ENCODE measurements at regions not wholly inside any gene's neighbourhood (a gene's known extent, or its start where the extent isn't known, plus 50 kb on each side); places are given as distances from the start of the nearest gene placed in this dataset.
"Not testable (repeated sequence)": the region's sequence is repeated elsewhere in the genome, so short reads cannot be mapped to it uniquely, and the experiment has no call there.

GRCh38 chr13:69018173-69018572 lies 1089.5 kb upstream of the ATXN8OS start:
- POLR2A ChIA-PET; H3K27me3 Mint-ChIP-seq; DNase-seq; CTCF ChIA-PET; H3K36me3 Mint-ChIP-seq (ENCODE audit: low read depth); H3K27ac Mint-ChIP-seq; ATAC-seq; H3K4me1 Mint-ChIP-seq; H3K4me3 Mint-ChIP-seq; intact Hi-C loops (cut with DNase I, micrococcal nuclease): not testable (repeated sequence)
- peaks cover 14% of the 10 kb centered on the region for H3K9me3 Mint-ChIP-seq (ENCODE audit: low read depth)

- ChIA-PET POLR2A (no interaction called here), CTCF (interaction anchor here (0.7 kb wide), 1 partner anchor 1257 kb away, joined by 3 read pairs; no protein-coding TSS in a partner anchor)
- H3K4me3 Mint-ChIP-seq, result no peak overlapping the region
- intact Hi-C loops (cut with DNase I, micrococcal nuclease), result no loop called here
- no peaks in the 10 kb centered on the region for H3K27me3 Mint-ChIP-seq
- no peaks in the 10 kb centered on the region for H3K36me3 Mint-ChIP-seq (ENCODE audit: low read depth)
- peaks cover 9% of the 10 kb centered on the region for H3K9me3 Mint-ChIP-seq (ENCODE audit: low read depth)
- ATAC-seq (no peak), DNase-seq (no peak)
- no peaks in the 10 kb centered on the region for H3K4me1 Mint-ChIP-seq
- no peak overlapping the region for H3K27ac Mint-ChIP-seq
Observed at GRCh38 chr13:69010789-69011188, 1096.8 kb upstream of the ATXN8OS start.

GRCh38 chr13:69008499-69008898 lies 1099.1 kb upstream of the ATXN8OS start:
- Mint-ChIP-seq H3K36me3 (ENCODE audit: low read depth) (no peaks in the 10 kb centered on the region), H3K9me3 (ENCODE audit: low read depth) (peaks cover 7% of the 10 kb centered on the region), H3K27ac (no peak overlapping the region), H3K4me3 (no peak overlapping the region), H3K27me3 (no peaks in the 10 kb centered on the region), H3K4me1 (no peaks in the 10 kb centered on the region)
- intact Hi-C loops (cut with DNase I, micrococcal nuclease), result no loop called here
- POLR2A ChIA-PET, result no interaction called here
- DNase-seq, result no peak
- no peak for ATAC-seq
- CTCF ChIA-PET, result no interaction called here

- ChIA-PET POLR2A (no interaction called here), CTCF (no interaction called here)
- Mint-ChIP-seq H3K4me1 (no peaks in the 10 kb centered on the region), H3K27me3 (no peaks in the 10 kb centered on the region), H3K36me3 (ENCODE audit: low read depth) (no peaks in the 10 kb centered on the region), H3K9me3 (ENCODE audit: low read depth) (peaks cover 27% of the 10 kb centered on the region), H3K27ac (no peak overlapping the region), H3K4me3 (no peak overlapping the region)
- DNase-seq (no peak), ATAC-seq (no peak)
- intact Hi-C loops (cut with DNase I, micrococcal nuclease), result no loop called here
Observed at GRCh38 chr13:68998056-68998455, 1109.6 kb upstream of the ATXN8OS start.

GRCh38 chr13:68996668-68997025 lies 1111.0 kb upstream of the ATXN8OS start:
- DNase-seq (no peak), ATAC-seq (no peak)
- H3K27me3 Mint-ChIP-seq, result no peaks in the 10 kb centered on the region
- CTCF ChIA-PET, result no interaction called here
- intact Hi-C loops (cut with DNase I, micrococcal nuclease), result no loop called here
- no peaks in the 10 kb centered on the region for H3K4me1 Mint-ChIP-seq
- no peak overlapping the region for H3K27ac Mint-ChIP-seq
- POLR2A ChIA-PET, result no interaction called here
- H3K4me3 Mint-ChIP-seq, result no peak overlapping the region
- H3K9me3 Mint-ChIP-seq (ENCODE audit: low read depth), result peaks cover 21% of the 10 kb centered on the region
- no peaks in the 10 kb centered on the region for H3K36me3 Mint-ChIP-seq (ENCODE audit: low read depth)

- ChIA-PET POLR2A (no interaction called here), CTCF (interaction anchor here (0.6 kb wide), 1 partner anchor 413 kb away, joined by 3 read pairs; no protein-coding TSS in a partner anchor)
- no peak overlapping the region for H3K27ac Mint-ChIP-seq
- H3K36me3 Mint-ChIP-seq (ENCODE audit: low read depth), result no peaks in the 10 kb centered on the region
- no peaks in the 10 kb centered on the region for H3K4me1 Mint-ChIP-seq
- H3K4me3 Mint-ChIP-seq, result no peak overlapping the region
- intact Hi-C loops (cut with DNase I, micrococcal nuclease), result no loop called here
- no peak for DNase-seq
- H3K27me3 Mint-ChIP-seq, result no peaks in the 10 kb centered on the region
- H3K9me3 Mint-ChIP-seq (ENCODE audit: low read depth), result peaks cover 20% of the 10 kb centered on the region
- ATAC-seq, result no peak
Observed at GRCh38 chr13:68995972-68996667, 1111.5 kb upstream of the ATXN8OS start.

GRCh38 chr13:68993154-68993553 lies 1114.5 kb upstream of the ATXN8OS start:
- H3K27ac Mint-ChIP-seq, result no peak overlapping the region
- no peaks in the 10 kb centered on the region for H3K27me3 Mint-ChIP-seq
- H3K9me3 Mint-ChIP-seq (ENCODE audit: low read depth), result peaks cover 7% of the 10 kb centered on the region
- H3K36me3 Mint-ChIP-seq (ENCODE audit: low read depth), result no peaks in the 10 kb centered on the region
- CTCF ChIA-PET, result no interaction called here
- DNase-seq (no peak), ATAC-seq (no peak)
- POLR2A ChIA-PET, result no interaction called here
- H3K4me1 Mint-ChIP-seq, result no peaks in the 10 kb centered on the region
- H3K4me3 Mint-ChIP-seq, result no peak overlapping the region
- intact Hi-C loops (cut with DNase I, micrococcal nuclease), result no loop called here

GRCh38 chr13:68988176-68988575 lies 1119.5 kb upstream of the ATXN8OS start:
- intact Hi-C loops (cut with DNase I, micrococcal nuclease), result no loop called here
- no peak overlapping the region for H3K4me3 Mint-ChIP-seq
- POLR2A ChIA-PET, result no interaction called here
- no peak overlapping the region for H3K27ac Mint-ChIP-seq
- peaks cover 19% of the 10 kb centered on the region for H3K9me3 Mint-ChIP-seq (ENCODE audit: low read depth)
- no peaks in the 10 kb centered on the region for H3K4me1 Mint-ChIP-seq
- H3K36me3 Mint-ChIP-seq (ENCODE audit: low read depth), result no peaks in the 10 kb centered on the region
- DNase-seq (no peak), ATAC-seq (no peak)
- CTCF ChIA-PET, result no interaction called here
- H3K27me3 Mint-ChIP-seq, result no peaks in the 10 kb centered on the region

- ChIA-PET CTCF (no interaction called here), POLR2A (no interaction called here)
- Mint-ChIP-seq H3K4me3 (no peak overlapping the region), H3K27ac (no peak overlapping the region), H3K9me3 (ENCODE audit: low read depth) (peaks cover 18% of the 10 kb centered on the region), H3K27me3 (no peaks in the 10 kb centered on the region), H3K36me3 (ENCODE audit: low read depth) (no peaks in the 10 kb centered on the region), H3K4me1 (no peaks in the 10 kb centered on the region)
- no peak for ATAC-seq
- intact Hi-C loops (cut with DNase I, micrococcal nuclease), result no loop called here
- no peak for DNase-seq
Observed at GRCh38 chr13:68987585-68987984, 1120.0 kb upstream of the ATXN8OS start.

GRCh38 chr13:68984688-68985319 lies 1122.8 kb upstream of the ATXN8OS start:
- no peaks in the 10 kb centered on the region for H3K27me3 Mint-ChIP-seq
- DNase-seq (no peak), ATAC-seq (no peak)
- peaks cover 18% of the 10 kb centered on the region for H3K9me3 Mint-ChIP-seq (ENCODE audit: low read depth)
- H3K27ac Mint-ChIP-seq, result no peak overlapping the region
- CTCF ChIA-PET, result no interaction called here
- H3K36me3 Mint-ChIP-seq (ENCODE audit: low read depth), result no peaks in the 10 kb centered on the region
- intact Hi-C loops (cut with DNase I, micrococcal nuclease), result no loop called here
- no peak overlapping the region for H3K4me3 Mint-ChIP-seq
- no peaks in the 10 kb centered on the region for H3K4me1 Mint-ChIP-seq
- POLR2A ChIA-PET, result no interaction called here

GRCh38 chr13:68982961-68983619 lies 1124.5 kb upstream of the ATXN8OS start:
- DNase-seq, result no peak
- CTCF ChIA-PET, result no interaction called here
- no peak overlapping the region for H3K4me3 Mint-ChIP-seq
- no peaks in the 10 kb centered on the region for H3K36me3 Mint-ChIP-seq (ENCODE audit: low read depth)
- no peak for ATAC-seq
- no peaks in the 10 kb centered on the region for H3K4me1 Mint-ChIP-seq
- no peak overlapping the region for H3K27ac Mint-ChIP-seq
- POLR2A ChIA-PET, result no interaction called here
- H3K9me3 Mint-ChIP-seq (ENCODE audit: low read depth), result peaks cover 19% of the 10 kb centered on the region
- H3K27me3 Mint-ChIP-seq, result no peaks in the 10 kb centered on the region
- intact Hi-C loops (cut with DNase I, micrococcal nuclease), result no loop called here

GRCh38 chr13:68976287-68976686 lies 1131.3 kb upstream of the ATXN8OS start:
- no peak for ATAC-seq
- Mint-ChIP-seq H3K27me3 (no peaks in the 10 kb centered on the region), H3K4me3 (no peak overlapping the region), H3K9me3 (ENCODE audit: low read depth) (peaks cover 6% of the 10 kb centered on the region), H3K36me3 (ENCODE audit: low read depth) (no peaks in the 10 kb centered on the region), H3K4me1 (no peaks in the 10 kb centered on the region), H3K27ac (no peak overlapping the region)
- ChIA-PET CTCF (no interaction called here), POLR2A (no interaction called here)
- intact Hi-C loops (cut with DNase I, micrococcal nuclease), result no loop called here
- no peak for DNase-seq

Measured in activated CD4-positive, alpha-beta T cell treated with anti-CD3 and anti-CD28 coated beads for 36 hours (primary cell).